GM21515 (cell line): ENCODE measurements at regions not wholly inside any gene's neighbourhood (a gene's known extent, or its start where the extent isn't known, plus 50 kb on each side); places are given as distances from the start of the nearest gene placed in this dataset.
"Not testable (repeated sequence)": the region's sequence is repeated elsewhere in the genome, so short reads cannot be mapped to it uniquely, and the experiment has no call there.

ENCODE experiments used
- ATAC-seq: cut with Tn5 transposase; IDR thresholded peaks from one replicate; pipeline ENCODE4 v1.9.1; 2021; ENCODE audit not compliant: unreplicated experiment

DNA sequence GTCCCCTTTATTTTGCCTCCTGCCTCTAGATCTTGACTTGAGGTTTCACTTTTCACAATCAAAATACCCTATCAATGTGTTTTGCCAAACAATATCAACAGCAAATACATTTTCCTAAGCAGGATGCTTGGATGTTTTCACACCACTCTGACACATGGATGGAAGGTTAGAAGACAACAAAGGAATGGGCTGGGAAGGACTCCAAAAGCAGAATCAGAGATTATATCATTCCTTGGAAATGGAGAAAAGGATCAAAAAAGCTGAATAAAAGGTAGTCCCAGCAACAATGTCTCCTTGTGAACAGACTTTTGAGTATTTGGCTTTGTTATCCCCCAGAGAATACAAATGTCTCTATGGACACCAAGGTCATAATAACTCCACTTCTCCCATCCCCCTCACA lies 170.8 kb downstream of the ETAA1 start:
- ATAC-seq: no peak

- no peak for ATAC-seq
These were observed 173.5 kb downstream of the ETAA1 start for GRCh38 chr2:67570611-67571010.

DNA sequence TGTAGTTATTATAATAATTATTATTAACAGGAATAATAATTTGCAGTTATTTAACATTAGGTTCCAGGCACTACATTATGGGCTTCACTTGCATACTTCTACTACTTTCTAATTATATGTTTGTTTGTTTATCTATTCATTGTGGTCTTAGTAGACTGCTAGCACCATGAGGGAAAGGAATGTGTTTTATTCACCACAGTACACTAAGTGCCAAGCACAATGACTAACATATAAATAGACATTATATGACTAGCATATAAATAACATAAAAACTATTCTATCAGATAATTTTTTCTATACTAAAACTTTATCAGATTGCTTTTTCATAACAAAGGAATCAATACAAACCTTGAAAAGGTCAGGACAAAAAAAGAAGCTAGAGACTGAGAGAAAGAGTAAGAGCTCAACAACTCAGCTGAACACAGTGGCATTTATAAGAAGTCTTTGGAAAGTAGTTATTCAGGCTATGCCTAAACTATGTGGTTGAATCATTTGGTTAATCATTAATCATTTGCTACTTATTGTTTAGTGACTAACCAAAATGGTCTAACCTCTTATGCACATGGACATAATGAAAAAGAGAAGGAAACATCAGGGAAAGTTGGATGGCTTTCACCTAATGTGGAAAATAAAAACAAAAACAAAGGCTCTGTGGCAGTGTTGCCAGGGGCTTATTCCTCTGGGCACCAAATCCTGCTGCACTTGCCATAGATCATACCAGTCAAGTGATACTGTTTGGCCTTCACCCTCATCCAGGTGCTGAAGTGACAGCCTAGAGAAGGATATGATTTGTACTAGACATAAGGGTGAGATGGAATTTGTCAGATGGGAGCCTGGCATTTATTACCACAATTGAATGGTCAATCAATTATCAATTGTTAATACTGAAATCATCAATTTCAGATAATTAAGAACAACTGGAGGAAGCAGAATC lies 174.9 kb downstream of the ETAA1 start:
- ATAC-seq: no peak

- no peak for ATAC-seq
These were observed 175.7 kb downstream of the ETAA1 start for GRCh38 chr2:67572721-67573435.

DNA sequence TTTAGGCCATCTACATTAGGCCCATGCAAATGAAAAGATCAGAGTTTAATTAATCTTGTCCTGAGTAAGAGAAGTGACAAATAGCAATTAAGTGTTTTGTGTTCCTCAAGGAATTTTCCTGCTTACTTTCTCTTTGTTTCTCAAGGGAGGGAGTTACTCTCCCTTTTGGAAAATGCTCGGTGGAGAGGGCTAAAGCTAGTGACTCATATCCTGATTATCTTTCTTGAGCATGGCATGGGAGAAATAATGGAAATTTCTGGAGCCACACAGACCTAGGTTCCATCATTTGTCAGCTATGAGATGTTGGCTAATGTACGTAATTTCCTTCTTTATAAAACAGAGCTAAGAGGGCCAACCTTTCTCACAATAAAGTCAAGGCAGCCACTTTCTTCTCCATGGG lies 177.1 kb downstream of the ETAA1 start:
- no peak for ATAC-seq

GRCh38 chr2:67576226-67576625 lies 179.1 kb downstream of the ETAA1 start:
- ATAC-seq: no peak

DNA sequence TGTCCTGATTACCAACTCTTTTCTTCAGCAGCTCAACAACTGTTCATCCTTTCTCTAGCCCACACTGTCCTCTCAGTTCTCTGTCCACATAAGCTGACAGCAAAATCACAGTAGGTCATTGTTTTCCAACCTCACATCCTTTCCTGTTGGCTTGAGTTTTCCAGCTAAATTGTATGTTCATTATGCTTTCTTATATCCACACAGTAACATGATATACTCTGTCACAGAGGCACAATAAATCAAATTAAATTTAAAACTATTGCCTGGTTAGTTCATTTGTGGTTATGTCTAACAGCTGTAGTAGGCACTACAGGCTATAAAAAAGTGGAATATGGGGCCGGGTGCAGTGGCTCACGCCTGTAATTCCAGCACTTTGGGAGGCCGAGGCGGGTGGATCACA lies 179.9 kb downstream of the ETAA1 start:
- ATAC-seq: no peak

- ATAC-seq: no peak
These were observed 182.1 kb downstream of the ETAA1 start for GRCh38 chr2:67579216-67579615.

GRCh38 chr2:67579806-67580205 lies 182.7 kb downstream of the ETAA1 start:
- ATAC-seq: no peak

- ATAC-seq: no peak
These were observed 184.6 kb downstream of the ETAA1 start for GRCh38 chr2:67581751-67582150.

GRCh38 chr2:67583185-67583584 lies 186.1 kb downstream of the ETAA1 start:
- ATAC-seq: no peak

DNA sequence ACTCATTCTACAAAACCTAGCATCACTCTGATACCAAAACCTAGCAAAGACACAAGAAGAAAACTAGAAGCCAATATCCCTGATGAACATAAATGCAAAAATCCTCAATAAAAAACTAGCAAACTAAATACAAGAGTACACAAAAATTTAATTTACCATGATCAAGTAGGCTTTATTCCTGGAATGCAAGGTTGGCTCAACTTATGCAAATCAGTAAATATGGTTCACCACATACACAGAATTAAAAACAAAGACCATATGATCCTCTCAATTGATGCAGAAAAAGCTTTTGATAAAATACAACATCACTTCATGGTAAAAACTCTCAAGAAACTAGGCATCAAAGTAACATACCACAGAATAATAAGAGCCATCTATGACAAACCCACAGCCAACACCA lies 188.3 kb downstream of the ETAA1 start:
- no peak for ATAC-seq

DNA sequence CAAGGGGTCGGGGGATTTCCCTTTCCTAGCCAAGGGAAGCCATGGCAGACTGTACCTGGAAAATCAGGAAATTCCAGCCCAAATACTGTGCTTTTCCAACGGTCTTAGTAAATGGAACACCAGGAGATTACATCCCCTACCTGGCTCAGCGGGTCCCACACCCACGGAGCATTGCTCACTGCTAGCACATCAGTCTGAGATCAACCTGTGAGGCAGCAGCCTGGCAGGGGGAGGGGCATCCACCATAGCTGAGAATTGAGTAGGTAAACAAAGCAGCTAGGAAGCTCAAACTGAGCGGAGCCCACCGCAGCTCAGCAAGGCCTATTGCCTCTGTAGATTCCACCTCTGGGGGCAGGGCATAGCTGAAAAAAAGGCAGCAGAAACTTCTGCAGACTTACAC lies 192.0 kb downstream of the ETAA1 start:
- ATAC-seq: not testable (repeated sequence)

DNA sequence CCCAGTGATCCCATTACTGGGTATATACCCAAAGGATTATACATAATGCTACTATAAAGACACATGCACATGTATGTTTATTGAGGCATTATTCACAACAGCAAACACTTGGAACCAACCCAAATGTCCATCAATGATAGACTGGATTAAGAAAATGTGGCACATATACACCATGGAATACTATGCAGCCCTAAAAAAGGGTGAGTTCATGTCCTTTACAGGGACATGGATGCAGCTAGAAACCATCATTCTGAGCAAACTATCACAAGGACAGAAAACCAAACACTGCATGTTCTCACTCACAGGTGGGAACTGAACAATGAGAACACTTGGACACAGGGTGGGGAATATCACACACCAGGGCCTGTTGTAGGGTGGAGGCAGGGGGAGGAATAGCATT lies 197.4 kb downstream of the ETAA1 start:
- ATAC-seq: not testable (repeated sequence)

- ATAC-seq: no peak
These were observed 199.7 kb downstream of the ETAA1 start for GRCh38 chr2:67596871-67597270.

- ATAC-seq: no peak
These were observed 202.4 kb downstream of the ETAA1 start for GRCh38 chr2:67599561-67599960.

GRCh38 chr2:67600222-67600871 lies 203.2 kb downstream of the ETAA1 start:
- no peak for ATAC-seq

DNA sequence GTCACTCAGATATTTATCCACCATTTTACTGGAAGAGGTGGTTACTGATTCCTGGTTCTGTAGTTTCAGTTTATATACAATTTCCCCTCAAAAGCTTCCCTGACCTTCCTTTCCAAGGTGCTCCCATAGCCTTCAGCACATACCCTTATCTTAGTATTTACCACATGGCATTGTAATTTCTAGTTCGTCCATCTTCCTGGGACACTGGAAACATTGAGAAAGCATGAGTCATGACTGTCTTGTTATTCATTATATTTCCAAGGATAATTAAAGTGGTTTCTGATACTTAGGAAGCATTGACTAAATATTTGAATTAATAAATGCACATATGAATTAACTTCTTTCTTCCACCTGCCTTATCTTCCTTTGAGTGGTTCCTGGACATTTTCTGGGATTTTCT lies 203.8 kb downstream of the ETAA1 start:
- no peak for ATAC-seq

DNA sequence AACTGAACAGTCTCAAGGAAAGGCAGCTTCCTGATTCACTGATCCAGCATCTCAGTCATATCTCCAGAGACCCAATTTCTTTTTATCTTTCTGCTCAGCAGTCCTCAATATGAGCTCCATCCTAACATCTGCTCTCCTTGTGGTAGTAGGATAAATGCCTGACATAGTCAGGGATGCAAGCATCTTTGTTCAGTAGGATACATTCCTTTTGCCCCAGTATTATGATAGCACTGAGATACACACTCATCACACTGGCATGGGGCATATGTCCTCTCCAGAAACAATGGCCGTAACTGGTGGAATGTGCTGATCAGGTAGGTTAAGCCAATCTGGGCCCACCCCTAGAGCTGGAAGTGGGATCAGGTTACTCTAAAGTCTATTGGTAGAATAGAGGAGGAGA lies 207.2 kb downstream of the ETAA1 start:
- ATAC-seq: no peak

GRCh38 chr2:67612576-67613042 lies 215.5 kb downstream of the ETAA1 start:
- no peak for ATAC-seq

DNA sequence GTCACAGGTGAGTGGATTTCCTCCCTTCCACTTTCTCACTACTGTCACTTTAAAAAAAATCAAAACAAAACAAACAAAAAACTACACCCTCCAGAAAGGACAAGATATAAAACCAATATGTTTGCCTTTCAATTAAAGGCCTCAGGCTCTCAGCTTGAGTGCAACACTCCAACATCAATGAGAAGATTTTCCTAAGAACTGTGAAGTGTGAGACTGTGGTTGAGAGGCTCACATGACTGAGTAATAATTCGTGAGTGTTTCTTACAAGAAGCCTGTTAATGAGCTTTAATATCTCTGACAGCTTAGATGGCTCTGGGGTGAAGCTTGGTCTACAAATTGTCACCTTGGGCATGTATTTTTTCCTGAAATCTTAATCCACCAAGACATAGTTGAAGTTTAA lies 216.1 kb downstream of the ETAA1 start:
- ATAC-seq: no peak

GRCh38 chr2:67614454-67614853 lies 217.3 kb downstream of the ETAA1 start:
- ATAC-seq: no peak
